CD4-positive, alpha-beta T cell treated with Interleukin-17A for 4 hours (primary cell): ENCODE measurements at regions not wholly inside any gene's neighbourhood (a gene's known extent, or its start where the extent isn't known, plus 50 kb on each side); places are given as distances from the start of the nearest gene placed in this dataset.
"Not testable (repeated sequence)": the region's sequence is repeated elsewhere in the genome, so short reads cannot be mapped to it uniquely, and the experiment has no call there.

Experiments used
- DNase-seq: peaks from one replicate; pipeline ENCODE4 v3.0.0-alpha.2; 2020; ENCODE audit warnings: mixed read lengths

DNA sequence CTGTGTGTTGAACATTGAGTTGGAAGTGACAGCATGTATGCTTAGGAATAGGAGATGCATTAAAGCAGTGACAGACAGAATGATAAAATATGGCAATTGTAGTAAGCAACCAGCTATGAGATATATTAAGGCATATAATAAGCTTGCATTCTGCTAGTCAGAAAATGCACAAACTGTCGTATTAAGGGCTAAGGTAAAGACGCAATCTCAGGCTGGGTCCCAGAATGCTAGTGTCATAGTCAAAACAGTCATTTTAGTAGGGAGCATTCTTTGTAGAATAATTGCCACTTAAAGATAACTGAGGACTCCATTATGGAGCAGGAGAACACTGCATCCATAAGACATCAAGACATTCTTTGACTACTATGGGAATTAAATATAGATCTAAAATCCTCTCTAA is 1369.7 kb upstream of the C9orf72 start:
- no peak for DNase-seq

DNA sequence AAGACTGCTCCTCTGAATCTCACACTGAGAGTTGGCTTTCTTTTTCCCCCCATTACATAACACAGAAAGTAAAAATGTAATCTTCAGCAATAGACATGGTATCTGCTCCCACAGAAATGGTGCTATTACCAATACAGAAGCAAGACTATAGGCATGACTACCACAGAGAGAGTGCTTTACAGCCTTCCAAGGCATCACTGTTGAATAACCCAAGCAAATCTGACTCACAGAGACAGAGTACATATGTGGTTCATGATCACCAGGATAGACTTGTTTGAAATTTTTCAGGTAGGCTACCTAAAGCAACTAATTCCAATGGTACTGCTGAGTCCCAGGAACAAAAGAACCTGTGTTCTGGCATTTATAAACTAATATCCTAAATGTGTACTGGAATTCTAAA is 1373.4 kb upstream of the C9orf72 start:
- DNase-seq, result no peak

DNA sequence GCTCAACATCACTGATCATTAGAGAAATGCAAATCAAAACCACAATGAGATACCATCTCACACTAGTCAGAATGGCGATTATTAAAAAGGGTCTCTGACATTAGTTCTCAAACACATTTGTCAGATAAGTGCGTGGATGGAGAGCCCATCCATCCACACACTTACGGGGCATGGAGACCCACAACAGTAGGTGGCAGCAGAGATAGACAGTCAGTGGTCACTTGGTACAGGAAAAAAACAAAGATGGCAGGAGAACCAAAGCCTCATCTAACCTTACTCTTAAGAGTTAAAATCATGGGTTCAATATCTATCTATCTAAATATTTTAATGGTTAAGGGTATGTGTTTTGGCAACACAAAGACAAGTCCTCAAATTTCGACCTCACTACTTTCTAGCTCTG is 1378.7 kb upstream of the C9orf72 start:
- DNase-seq, result no peak

DNA sequence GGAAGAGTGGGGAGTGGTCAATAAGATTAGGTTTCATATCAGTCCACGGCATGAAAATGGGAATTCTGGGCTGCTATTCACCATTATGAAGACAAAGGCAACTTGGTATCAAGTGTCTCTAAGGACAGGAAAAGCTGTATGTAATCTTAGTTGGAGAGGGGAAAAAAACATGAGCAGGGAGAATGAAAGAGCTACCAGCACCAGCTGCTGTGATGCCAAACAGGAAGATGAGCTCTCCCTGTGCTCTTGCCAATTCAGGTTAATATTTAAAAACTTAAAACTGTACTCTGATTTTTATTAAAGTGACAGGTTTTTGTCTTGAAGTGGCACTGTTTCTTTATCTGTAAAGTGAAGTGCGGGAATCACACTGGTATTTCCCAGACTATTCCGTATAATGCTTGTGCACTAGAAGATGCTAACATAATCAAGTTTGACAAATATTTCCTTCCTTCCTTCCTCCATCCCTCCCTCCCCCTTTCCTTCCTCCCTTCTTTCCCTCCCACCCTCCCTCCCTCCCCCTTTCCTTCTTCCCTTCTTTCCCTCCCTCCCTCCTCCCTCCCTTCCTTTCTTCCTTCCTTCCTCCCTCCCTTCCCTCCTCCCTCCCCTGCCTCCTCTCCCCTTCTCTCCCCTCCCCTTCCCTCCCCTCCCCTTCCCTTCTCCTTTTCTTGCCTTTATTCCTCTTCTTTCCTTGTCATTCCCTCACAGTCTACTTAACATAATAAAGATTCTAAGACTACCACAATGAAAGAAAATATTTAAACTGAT is 1383.0 kb upstream of the C9orf72 start:
- no peak for DNase-seq

DNA sequence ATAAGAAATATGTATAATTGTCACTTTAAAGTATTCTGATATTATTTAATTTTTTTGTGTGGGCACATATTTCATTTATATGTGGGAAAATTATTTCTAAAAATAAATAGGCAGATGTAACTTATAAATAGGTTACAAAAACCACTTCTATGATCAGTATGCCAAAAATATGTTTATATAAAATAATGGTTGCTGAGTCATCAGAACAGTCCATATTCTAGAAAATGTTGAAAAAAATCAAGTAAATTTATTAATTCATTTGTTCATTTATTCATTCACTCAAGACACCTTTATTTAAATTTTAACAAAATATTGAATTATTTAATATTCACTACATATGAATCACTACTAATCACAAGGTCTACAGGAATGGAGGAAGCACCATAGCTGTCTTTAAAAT is 1387.3 kb upstream of the C9orf72 start:
- DNase-seq, result no peak

DNA sequence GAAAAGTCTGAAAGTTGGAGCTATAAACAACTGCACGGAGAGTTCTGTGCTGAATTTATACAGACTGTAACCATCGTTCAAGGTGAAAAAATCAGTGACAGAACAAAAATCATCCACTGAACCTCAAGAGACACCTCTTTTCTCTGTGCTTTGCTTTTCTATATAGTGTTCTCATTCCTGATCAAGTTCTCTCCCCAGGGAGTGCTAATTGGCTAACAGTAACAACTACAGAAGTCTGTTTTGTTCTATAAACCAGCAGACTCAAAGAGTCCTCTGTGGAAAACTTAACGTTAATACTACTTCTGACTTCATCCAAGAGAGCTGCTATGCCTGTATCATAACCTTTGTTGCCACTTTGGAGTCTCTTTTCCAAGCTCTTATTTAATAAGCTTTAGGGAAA is 1388.3 kb upstream of the C9orf72 start:
- DNase-seq, result no peak

DNA sequence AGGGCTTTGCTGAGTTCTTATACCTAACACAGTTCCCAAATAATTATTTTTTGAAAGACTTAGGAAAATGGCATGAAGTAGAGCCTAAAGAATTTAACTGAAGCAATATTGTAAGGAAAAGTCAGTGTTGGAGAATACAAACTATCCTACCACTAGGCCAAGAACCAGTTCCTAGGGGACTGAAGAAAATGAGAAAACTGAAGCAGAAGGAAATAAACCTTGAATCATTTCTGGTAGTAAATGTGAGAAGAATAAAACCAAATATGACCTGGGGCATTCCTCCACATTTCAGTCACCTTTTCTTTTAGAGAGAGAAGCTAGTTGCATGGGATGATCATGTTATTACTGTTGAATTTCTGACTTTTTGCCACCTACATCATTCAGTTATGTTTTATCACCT is 1393.9 kb upstream of the C9orf72 start:
- no peak for DNase-seq

DNA sequence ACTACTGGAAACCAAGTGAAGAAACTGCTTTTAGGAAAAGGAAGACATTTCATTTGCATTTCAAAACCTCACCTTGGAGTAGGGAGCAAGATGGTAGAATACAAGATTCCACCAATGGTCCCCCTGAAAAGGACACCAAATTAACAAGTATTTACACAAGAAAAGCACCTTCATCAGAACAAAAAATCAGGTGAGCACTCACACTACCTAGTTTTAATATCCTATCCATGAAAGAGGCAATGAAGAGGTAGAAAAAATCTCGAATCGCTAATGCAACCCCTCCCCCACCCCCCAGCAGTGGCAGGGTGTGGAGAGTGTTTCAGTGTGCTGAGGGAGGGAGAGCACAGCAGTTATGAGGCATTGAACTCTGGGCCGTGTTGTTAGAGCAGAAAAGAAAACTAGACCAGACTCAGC is 1397.0 kb upstream of the C9orf72 start:
- DNase-seq, result no peak

DNA sequence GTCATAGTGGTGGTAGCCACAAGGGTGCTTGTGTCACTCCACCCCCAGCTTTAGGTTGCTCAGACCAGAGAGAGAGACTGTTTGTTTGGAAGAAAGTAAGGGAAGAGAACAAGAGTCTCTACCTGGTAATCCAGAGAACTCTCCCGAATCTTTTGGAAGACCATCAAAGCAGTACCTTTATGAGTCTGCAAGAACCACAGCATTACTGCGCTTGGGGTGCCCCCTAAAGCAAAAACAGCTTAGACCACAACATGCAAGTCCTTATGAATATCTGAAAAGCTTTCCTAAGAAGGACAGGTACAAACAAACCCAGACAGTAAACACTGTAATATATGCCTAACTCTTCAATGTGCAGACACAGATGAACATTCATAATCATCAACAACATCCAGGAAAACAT is 1398.6 kb upstream of the C9orf72 start:
- no peak for DNase-seq

DNA sequence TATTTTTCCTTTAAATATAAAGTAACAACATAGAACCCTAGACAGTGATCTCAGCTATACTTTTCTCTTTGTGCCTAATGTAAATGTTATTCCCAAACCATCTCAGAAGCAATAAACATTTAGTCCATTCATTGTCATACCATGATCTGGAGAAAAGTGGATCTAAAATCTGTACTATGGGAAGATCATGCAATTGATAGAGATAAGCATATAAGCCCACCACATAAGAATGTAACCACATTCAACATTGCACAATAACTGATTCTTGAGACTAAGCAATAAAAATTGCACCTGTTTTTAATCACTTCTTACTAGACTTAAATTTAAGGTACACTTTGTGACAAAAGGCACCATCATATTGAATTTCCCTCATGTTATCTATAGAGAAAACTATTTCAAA is 1403.0 kb upstream of the C9orf72 start:
- DNase-seq, result no peak

DNA sequence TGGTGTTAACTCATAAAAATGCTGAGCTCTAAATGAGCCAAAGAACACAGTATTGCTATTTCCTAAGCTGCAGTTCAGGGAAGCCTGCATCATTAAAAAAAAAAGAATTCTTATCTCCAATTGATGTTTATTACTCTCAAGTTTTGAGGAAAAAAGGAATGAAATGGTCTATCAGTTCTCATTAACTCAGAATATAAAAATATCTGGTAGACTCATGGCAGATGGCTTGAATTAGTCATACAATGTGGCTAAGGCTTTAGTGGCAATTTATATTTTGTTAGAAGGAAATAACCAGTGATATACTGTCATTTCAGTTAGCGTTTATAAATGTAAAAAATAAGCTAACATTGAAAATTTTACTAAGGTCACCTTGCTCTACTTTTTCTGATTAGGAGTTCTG is 1403.4 kb upstream of the C9orf72 start:
- DNase-seq, result no peak

DNA sequence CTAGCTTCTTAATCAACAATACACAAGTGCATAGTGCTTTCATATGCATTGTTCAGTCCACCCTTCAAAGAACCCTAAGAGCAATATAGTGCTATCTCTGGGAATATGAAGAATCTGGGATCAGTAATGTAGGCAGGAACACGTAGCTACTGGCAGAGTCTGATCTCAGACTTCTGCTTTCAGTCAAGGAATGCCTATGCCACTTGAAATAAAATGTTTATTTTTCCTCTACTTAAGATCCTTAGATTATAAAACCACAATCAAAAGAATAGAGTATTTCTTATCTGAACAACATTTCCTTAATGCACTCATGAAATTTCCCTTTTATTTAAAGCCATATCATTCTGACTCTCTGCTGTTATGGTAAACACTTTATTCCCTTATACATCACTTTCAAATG is 1407.8 kb upstream of the C9orf72 start:
- no peak for DNase-seq

DNA sequence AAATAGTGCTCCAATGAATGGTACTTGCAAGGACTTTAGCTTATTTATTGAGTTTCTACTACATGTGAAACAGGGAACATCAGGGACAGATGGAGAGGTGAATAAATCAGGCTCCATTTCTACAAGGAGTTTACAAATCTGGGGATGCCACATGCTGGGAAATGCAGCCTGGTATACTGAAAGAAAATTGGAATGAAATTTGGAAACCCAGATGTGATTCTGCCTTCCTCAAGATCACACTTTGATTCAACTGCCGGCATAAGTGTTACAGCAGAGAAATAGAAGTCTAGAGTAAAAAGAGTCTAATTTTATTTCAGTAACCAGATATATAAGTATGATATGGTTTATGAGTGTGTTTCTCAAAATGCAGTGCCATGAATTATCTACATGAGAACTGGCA is 1408.4 kb upstream of the C9orf72 start:
- no peak for DNase-seq

DNA sequence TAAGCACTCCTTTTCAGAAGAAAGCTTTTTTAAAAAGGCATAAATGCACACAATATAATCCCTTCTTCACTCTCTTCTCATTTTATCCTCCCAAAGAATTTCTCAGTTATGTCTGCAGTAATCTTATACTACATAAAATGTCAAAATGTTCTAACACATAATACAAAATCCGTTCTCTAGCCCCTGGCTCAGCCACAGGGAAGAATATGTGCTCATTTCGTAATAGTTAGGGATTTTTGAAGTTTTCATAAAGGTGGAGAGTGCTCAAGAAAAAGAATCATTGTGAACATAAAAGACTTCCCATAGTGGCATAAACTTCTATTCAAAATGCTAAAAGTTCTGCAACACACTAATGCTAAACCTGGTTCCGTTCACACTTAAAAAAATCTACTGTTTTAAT is 1410.7 kb upstream of the C9orf72 start:
- DNase-seq, result no peak

DNA sequence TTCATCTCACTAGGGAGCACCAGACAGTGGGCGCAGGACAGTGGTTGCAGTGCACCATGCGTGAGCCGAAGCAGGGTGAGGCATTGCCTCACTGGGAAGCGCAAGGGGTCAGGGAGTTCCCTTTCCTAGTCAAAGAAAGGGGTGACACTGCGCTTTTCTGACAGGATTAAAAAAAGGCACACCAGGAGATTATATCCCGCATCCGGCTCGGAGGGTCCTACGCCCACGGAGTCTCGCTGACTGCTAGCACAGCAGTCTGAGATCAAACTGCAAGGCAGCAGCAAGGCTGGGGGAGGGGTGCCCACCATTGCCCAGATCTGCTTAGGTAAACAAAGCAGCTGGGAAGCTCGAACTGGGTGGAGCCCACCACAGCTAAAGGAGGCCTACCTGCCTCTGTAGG is 1416.7 kb upstream of the C9orf72 start:
- DNase-seq, result not testable (repeated sequence)

DNA sequence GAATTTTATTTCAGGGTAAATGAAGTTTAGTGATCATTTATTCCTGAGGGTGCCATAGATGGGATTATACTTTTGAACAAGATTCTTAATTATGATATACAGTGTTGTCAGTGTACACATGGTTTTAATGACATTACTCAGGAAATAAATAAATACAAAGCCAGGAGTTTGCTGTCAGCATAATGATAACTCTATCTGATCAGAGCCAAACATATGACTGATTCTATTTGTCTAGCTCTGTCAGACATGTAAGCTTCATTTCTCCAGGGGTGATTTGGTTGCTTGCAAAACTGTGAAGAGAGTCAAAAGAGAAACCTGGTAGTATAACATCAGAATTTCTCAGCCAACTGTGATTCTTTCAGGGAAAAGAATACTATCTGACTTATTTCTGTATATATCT is 1425.8 kb upstream of the C9orf72 start:
- DNase-seq, result no peak

DNA sequence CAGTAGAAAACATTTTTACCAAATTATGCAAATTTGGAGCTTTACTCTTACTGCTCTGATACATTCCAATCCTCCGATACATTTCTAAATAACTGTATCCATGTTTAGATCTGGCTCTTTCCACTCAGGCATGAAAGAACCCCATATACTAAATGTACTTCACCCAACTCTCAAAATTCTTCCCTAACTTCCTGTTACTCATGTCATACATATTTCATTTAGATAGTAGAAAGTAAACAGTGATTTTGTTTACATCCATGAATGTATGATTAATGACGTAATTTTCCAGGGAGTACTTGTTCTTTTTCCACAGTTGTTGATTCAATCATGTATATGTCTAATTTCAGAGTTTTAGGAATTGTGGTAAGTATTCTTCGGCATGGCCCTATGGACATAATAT is 1426.5 kb upstream of the C9orf72 start:
- DNase-seq, result no peak

DNA sequence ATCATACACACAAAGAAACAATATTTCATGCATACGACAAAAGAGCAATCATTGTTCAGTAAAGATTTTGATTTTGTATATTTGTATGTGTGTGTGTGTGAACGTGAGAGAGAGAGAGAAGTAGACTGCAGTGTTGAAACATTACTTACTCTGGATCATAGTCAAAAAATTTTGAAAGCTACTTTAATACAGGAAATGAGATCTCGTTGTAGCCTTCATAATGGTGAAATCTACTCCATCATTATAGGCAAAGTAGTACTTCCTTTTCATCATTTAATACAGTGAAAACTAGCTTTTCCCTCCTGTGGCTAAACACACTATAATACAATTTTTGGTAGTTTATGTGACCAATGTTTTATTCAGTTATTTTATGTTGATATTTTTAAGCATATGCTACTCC is 1427.7 kb upstream of the C9orf72 start:
- no peak for DNase-seq

DNA sequence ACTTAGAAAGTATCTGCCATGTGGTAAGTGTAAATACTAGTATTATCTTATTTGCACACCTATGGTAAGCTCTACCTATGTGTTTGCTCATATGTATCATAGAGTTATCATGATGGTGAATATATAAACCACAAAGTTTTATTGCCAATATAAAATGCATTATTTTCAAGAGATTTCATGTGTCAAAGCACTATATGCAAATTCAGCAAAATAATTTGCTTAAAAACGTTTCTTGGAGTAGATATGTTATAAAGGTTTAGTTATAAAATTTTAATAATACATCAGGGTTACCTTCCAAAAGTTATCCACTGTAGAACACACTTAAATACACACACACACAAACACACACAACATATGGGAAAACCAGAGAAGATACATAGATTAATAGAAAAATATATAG is 1431.7 kb upstream of the C9orf72 start:
- no peak for DNase-seq

DNA sequence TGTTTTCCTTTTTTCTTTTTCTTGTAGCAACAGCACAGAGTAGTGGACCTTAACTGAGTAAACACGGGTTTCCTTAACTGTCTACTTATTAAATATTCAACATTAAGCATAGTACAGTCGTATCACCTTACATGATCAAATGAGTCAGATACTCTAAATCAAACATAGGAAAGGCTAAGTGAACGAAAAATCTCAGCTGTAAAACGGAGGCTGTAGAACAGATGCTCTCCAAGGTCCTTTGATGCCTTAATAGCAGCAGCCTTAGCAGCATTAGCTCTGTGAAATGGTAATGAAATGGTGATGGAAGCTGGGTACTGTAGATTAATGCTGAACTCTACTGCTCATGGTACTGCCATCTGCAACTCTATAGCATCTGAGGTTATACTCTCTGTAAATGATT is 1433.3 kb upstream of the C9orf72 start:
- no peak for DNase-seq

DNA sequence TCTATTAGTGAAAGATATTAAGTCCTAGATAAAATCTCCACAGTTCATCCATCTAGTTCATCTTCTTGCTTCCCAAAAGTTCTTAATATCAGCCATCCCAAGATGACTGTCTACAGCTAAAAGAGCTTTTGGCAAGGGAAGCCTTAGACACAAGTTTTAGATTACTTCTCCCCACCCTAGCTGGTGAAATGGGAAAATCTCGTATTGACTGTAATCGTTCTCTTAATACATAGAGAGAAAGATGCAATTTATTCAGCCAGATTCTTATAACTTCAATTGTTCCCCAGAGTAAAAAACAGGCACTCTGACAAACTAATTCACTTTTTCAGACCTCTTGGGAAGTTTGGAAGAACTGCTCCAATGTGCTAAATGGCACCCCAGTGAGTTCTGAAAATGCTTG is 1439.6 kb upstream of the C9orf72 start:
- no peak for DNase-seq

DNA sequence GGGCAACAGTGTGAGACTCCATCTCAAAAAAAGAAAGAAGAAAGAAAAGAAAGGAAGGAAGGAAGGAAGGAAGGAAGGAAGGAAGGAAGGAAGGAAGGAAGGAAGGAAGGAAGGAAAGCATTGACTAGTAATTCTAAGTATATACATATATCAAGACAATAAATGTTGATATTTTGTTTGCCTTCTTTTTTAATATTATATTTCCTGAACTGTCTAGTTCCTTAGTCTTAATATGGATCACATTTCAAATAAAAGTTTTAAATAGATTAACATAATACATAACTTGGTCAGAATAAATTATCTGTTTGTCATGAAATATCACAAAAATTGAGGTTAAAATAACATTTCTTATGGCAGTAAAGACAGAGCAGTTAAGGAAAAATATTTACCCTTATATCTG is 1448.4 kb upstream of the C9orf72 start:
- no peak for DNase-seq

DNA sequence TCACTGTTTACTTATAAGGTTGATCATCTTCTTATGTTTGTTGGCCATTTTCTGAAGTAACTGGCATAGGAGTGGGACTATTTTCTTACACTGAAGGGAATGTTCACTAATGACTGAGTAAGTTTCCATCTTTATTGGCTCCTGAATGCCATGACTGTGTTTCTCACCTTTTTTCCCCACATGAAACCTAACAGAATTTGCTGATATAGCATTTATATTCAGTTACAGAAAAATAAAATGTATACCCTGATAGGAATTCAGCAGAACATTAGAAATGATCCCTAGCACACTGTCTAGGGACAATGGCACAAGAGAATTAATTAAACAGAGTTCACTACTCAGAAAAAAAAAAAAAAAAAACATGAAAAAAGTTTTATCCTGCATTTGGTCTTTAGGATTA is 1465.1 kb upstream of the C9orf72 start:
- DNase-seq, result no peak

DNA sequence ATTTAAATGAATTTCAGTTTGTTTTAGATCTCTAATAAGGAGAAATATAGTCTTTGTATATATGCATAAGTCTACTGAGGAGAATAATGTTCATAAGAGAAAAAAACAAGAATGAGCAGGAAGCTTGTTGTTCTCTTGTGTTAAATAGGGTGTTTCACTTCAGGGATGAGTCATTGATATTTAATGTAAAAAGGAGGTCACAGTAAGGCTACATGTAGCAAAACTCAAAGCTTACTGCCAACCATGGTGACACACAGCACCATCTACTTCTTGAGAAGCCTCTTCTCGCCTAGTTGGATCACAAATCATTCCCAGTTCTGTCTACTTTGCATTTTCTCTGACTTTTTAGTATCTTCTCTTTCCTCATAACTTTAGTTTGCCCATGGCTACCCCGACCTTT is 1466.0 kb upstream of the C9orf72 start:
- DNase-seq, result no peak

DNA sequence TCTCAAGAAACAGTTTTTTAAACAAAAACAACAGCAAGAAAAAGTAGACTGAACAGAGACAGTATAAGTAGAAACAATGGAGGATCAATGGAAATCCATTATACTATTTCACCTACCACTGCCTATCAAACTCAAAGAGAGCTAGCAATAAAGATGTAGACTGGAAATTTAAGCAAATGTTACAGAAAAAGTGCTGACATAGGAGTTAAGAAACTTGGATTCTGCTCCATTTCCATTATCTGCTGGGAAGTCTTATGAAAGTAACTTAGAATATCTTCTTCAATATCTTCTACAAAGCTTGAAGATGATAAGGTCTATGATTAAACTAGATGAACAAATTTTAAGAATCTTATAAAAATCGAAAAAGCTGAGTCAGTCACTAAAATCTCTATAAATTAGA is 1469.8 kb upstream of the C9orf72 start:
- DNase-seq, result no peak

DNA sequence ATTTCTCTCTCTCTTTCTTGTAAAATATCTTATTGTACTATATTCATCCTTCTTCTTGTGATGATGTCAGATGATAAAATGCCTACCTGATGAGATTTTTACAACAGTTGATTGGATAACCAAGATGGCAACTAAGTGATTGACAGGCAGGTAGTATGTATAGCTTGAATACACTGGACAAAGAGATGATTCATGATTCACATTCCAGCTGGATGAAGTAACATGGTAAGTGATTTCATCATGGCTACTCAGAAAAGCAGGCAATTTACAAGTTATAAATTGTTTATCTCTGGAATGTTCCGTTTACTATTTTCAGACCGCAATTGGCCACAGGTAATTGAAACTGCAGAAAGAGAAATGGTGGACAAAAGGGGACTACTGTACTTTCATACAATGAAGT is 1471.7 kb upstream of the C9orf72 start:
- DNase-seq, result no peak
